ENCODE measurements at regions not wholly inside any gene's neighbourhood (a gene's known extent, or its start where the extent isn't known, plus 50 kb on each side); places are given as distances from the start of the nearest gene placed in this dataset.

DNA sequence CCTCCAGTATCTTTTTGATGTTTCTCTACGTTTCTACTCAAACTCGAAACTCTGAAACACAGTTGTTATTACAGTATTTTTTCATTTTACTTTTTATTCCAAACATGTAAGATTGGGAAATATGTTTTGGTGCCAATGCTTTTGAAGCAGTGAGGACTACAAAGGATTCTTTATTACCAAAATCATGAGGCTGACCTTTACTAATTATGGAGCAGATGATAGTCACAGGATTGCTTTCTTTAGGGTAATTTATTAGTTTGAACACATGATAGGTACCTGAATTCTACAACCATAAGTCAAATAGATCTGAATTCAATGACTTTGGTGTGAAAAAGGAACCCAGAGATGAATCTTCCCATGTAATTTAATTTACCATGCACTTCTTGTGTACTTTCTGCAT, 2015.1 kb upstream of the C9orf72 start:
- Histone ChIP-seq H3K4me1 (replicated peaks in 1 of 2; ENCODE audit: control insufficient read depth in 2 of 2, insufficient read depth in 2 of 2, low read length in 2 of 2) (no peaks in the 10 kb centered on the region), H3K9me3 (replicated peaks; ENCODE audit: control insufficient read depth, insufficient read depth, low read depth, low read length) (no peaks in the 10 kb centered on the region), H3K4me3 (no peak overlapping the region), H3K79me2 (ENCODE audit: control insufficient read depth, insufficient read depth, low read length) (no peaks in the 10 kb centered on the region), H3K9me1 (ENCODE audit: control insufficient read depth, insufficient read depth, low read length) (no peaks in the 10 kb centered on the region), H4K20me1 (replicated peaks; ENCODE audit: control insufficient read depth, insufficient read depth, low read length) (no peaks in the 10 kb centered on the region), H3K9ac (ENCODE audit: insufficient read depth in 1 of 2, low read depth in 2 of 2, low read length in 2 of 2) (no peak overlapping the region), H2AFZ (ENCODE audit: low read depth, low read length) (no peak overlapping the region), H3K27ac (ENCODE audit: extremely low read depth, low read depth, low read length) (no peak overlapping the region), H3K27me3 (ENCODE audit: control insufficient read depth in 2 of 2, insufficient read depth in 2 of 2, low read length in 2 of 2) (no peaks in the 10 kb centered on the region), H3K36me3 (ENCODE audit: control insufficient read depth, insufficient read depth, low read length) (no peaks in the 10 kb centered on the region), H3K4me2 (ENCODE audit: insufficient read depth, low read length) (no peak overlapping the region)
- BruUV-seq (replicated peaks), result no TSS peak
- ChIA-PET POLR2A (no interaction called here), CTCF (ENCODE audit: low intra/inter-chr PET ratio) (no interaction called here)
- ATAC-seq, result no peak
- no peak for DNase-seq (ENCODE audit: extremely low read depth in 1 of 4, low spot score in 3 of 4)
- WGBS (ENCODE audit: insufficient coverage, low coverage, missing lambda C conversion rate), result no CpG with 5 or more reads among the region's 2 CpGs
- TF ChIP-seq POLR2AphosphoS2 (IDR thresholded peaks at IDR 0.05; ENCODE audit: low read length) (no peak), KLF1 (tag; IDR thresholded peaks at IDR 0.05) (no peak), TEAD1 (CRISPR knock-in tag; IDR thresholded peaks at IDR 0.05) (no peak), TBL1XR1 (IDR thresholded peaks at IDR 0.05; ENCODE audit: low read length in 2 of 2) (no peak), CUX1 (CRISPR knock-in tag; IDR thresholded peaks at IDR 0.05) (no peak), ETV1 (tag; conservative IDR thresholded peaks at IDR 0.05; ENCODE audit: low read depth) (no peak), DPF2 (IDR thresholded peaks at IDR 0.05) (no peak), RUNX1 (IDR thresholded peaks at IDR 0.05; ENCODE audit: low read depth) (no peak), GATAD2B (IDR thresholded peaks at IDR 0.05; ENCODE audit: borderline replicate concordance) (no peak), ZNF766 (CRISPR knock-in tag; conservative IDR thresholded peaks at IDR 0.05) (no peak), SIRT6 (IDR thresholded peaks at IDR 0.05; ENCODE audit: low read depth, low read length) (no peak)
- no peak for FAIRE-seq
- in situ Hi-C loops (cut with MboI), result no loop called here
- intact Hi-C loops (cut with micrococcal nuclease), result no loop called here

All from K562 (cell line).